NCI-H2029 treated with DMSO at 0.1 percent for 48 hours (cell line): ENCODE measurements at regions not wholly inside any gene's neighbourhood (a gene's known extent, or its start where the extent isn't known, plus 50 kb on each side); places are given as distances from the start of the nearest gene placed in this dataset.

ENCODE experiments used
- DNase-seq: peaks from one replicate; lab custom pipeline; 2025; lab: John Stamatoyannopoulos, UW

DNA sequence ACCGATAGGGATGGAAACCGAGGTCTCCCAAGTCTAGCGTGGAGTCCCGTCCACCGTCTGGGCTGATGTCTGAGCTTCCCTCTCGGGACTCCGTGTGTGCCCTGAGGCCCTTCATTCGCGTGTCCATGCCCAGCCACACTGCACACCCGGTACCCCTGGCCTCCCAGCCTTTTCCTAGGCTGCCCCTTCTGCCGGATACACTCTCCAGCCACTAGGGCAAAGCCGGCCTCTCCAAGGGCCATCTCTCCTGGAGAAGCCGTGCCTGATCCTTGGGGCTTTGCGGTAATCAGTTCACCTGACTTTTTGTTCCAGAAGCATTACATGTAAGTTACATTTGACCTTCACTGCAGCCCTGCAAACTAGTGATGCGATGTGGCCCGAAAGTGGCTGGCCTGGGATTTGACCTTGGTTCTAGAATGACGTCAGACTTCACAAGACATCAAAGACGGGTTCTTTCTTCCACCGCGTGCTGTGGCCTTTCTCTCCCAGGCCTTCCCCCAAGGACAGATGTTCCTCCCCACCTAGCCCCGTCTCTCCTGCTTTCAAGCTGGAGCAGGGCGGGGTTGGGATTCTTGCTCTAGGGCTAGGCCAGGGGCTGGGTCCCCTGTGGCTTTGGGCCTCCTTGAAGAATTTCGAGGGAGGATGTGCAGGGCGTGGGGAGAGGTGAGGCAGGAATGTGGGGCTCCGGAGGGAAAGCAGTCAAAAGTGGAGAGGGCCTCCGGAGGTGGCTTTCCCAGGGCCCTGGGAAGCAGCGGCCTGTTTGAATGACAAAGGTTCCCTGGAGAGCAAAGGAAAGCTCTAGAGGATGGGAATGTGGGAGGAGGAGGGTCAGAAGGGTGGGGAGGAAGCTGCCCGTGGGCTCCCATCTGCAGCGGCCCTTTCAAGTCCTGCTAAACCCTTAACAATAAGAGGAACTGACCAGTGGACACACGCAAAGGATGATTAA, 49.7 kb upstream of the SLC2A1 start:
- no peak for DNase-seq
